ENCODE measurements at regions not wholly inside any gene's neighbourhood (a gene's known extent, or its start where the extent isn't known, plus 50 kb on each side); places are given as distances from the start of the nearest gene placed in this dataset.

- Histone ChIP-seq H3K4me3 (ENCODE audit: low read length) (no peak overlapping the region), H2AFZ (ENCODE audit: low read depth, low read length) (no peak overlapping the region), H3K79me2 (ENCODE audit: low read length) (no peaks in the 10 kb centered on the region), H3K27me3 (ENCODE audit: low read depth, low read length) (no peaks in the 10 kb centered on the region), H3K36me3 (replicated peaks; ENCODE audit: low read depth, low read length) (no peaks in the 10 kb centered on the region), H3K9me3 (ENCODE audit: insufficient read depth, low read length) (no peaks in the 10 kb centered on the region), H3K27ac (ENCODE audit: low read length) (no peak overlapping the region), H3K9ac (ENCODE audit: low read length) (no peak overlapping the region), H3K4me1 (ENCODE audit: low read length) (peaks cover 25% of the 10 kb centered on the region), H3K4me2 (ENCODE audit: low read length) (no peak overlapping the region), H4K20me1 (ENCODE audit: insufficient read depth, low read length) (peaks cover 11% of the 10 kb centered on the region; the same call in 1 of the 2 replicates)
- TF ChIP-seq EZH2phosphoT487 (IDR thresholded peaks at IDR 0.05; ENCODE audit: low read depth) (no peak), CTCF (IDR thresholded peaks at IDR 0.05; ENCODE audit: low read depth, low read length) (no peak)
Measured at GRCh38 chr2:134181219-134181618, 72.7 kb upstream of the MGAT5 start.

DNA sequence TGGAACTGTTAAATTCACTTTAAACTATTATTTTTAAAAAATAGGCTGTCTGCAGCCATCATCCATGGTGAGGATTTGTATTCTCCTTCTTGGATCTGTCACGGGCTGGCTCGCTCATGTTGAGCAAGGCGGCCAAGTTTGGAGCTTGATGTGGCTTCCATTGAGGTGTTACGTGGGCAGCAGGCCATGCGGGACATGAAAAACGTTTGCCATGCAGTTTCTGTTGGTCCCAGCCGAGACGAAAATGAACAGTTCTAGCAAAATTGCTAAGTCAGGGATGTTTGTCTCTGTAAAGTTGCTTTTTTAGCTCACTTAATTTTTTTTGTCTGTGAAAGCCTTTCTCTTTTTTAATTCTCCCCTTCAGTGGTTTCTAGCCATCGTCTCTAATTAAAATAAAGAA is 70.2 kb upstream of the MGAT5 start:
- no peak for TF ChIP-seq EZH2phosphoT487 (IDR thresholded peaks at IDR 0.05; ENCODE audit: low read depth)
- no peak for TF ChIP-seq CTCF (IDR thresholded peaks at IDR 0.05; ENCODE audit: low read depth, low read length)
- no peaks in the 10 kb centered on the region for H3K27me3 ChIP-seq (ENCODE audit: low read depth, low read length)
- H4K20me1 ChIP-seq (ENCODE audit: insufficient read depth, low read length): peaks cover 22% of the 10 kb centered on the region
- H3K79me2 ChIP-seq (ENCODE audit: low read length): no peaks in the 10 kb centered on the region
- H2AFZ ChIP-seq (ENCODE audit: low read depth, low read length): no peak overlapping the region
- no peak overlapping the region for H3K4me2 ChIP-seq (ENCODE audit: low read length)
- no peaks in the 10 kb centered on the region for H3K36me3 ChIP-seq (replicated peaks; ENCODE audit: low read depth, low read length)
- no peak overlapping the region for H3K27ac ChIP-seq (ENCODE audit: low read length)
- H3K4me1 ChIP-seq (ENCODE audit: low read length): peaks cover 17% of the 10 kb centered on the region
- H3K9me3 ChIP-seq (ENCODE audit: insufficient read depth, low read length): no peaks in the 10 kb centered on the region
- no peak overlapping the region for H3K9ac ChIP-seq (ENCODE audit: low read length)
- no peak overlapping the region for H3K4me3 ChIP-seq (ENCODE audit: low read length)

GRCh38 chr2:134185639-134186038 is 68.2 kb upstream of the MGAT5 start:
- Histone ChIP-seq H3K9me3 (ENCODE audit: insufficient read depth, low read length) (no peaks in the 10 kb centered on the region), H3K4me1 (ENCODE audit: low read length) (peaks cover 15% of the 10 kb centered on the region), H3K36me3 (replicated peaks; ENCODE audit: low read depth, low read length) (no peaks in the 10 kb centered on the region), H3K9ac (ENCODE audit: low read length) (no peak overlapping the region), H3K4me3 (ENCODE audit: low read length) (no peak overlapping the region), H3K79me2 (ENCODE audit: low read length) (no peaks in the 10 kb centered on the region), H3K27me3 (ENCODE audit: low read depth, low read length) (no peaks in the 10 kb centered on the region), H4K20me1 (ENCODE audit: insufficient read depth, low read length) (peaks cover 18% of the 10 kb centered on the region), H3K27ac (ENCODE audit: low read length) (no peak overlapping the region), H3K4me2 (ENCODE audit: low read length) (no peak overlapping the region), H2AFZ (ENCODE audit: low read depth, low read length) (no peak overlapping the region)
- TF ChIP-seq EZH2phosphoT487 (IDR thresholded peaks at IDR 0.05; ENCODE audit: low read depth): no peak
- no peak for TF ChIP-seq CTCF (IDR thresholded peaks at IDR 0.05; ENCODE audit: low read depth, low read length)

DNA sequence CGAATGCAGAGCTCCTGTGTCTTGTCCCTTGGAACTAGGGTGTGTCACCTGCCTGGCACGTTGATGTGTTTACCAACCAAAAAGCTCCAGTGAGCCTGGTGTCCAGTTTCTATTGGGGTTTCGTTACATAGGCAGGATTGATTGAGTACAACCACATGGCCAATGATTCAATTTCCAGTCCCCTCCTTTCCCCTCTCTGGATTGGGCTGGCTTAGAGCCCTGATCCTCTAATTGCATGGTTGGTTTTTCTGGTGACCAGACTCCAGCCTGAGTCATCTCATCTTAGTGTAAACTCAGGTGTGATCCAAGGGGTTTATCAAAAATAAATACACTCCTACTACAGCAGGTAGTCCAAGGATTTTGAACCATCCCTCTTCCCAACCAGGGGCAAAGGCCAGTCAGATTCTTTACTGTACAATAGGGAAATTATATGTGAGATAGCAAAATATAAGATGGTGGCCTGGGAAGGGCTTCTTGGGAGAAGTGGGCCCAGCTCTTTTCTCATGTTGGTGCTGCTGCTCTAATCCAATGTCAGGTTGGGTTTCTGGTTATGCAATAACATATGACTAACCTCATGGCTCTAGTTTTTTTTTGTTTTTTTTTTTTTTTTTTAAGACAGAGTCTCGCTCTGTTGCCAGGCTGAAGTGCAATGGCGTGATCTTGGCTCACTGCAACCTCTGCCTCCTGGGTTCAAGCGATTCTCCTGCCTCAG is 64.7 kb upstream of the MGAT5 start:
- Histone ChIP-seq H3K27ac (ENCODE audit: low read length) (no peak overlapping the region), H3K4me2 (ENCODE audit: low read length) (no peak overlapping the region), H3K79me2 (ENCODE audit: low read length) (peaks cover 3% of the 10 kb centered on the region; the same call in 1 of the 2 replicates)

More for the DNA sequence above, 64.7 kb upstream of the MGAT5 start:
- H3K9me3 ChIP-seq (ENCODE audit: insufficient read depth, low read length): no peaks in the 10 kb centered on the region
- no peak overlapping the region for H3K9ac ChIP-seq (ENCODE audit: low read length)
- H3K36me3 ChIP-seq (replicated peaks; ENCODE audit: low read depth, low read length): no peaks in the 10 kb centered on the region
- no peak overlapping the region for H3K4me3 ChIP-seq (ENCODE audit: low read length)
- H4K20me1 ChIP-seq (ENCODE audit: insufficient read depth, low read length): peaks cover 18% of the 10 kb centered on the region
- peaks cover 15% of the 10 kb centered on the region for H3K4me1 ChIP-seq (ENCODE audit: low read length)
- TF ChIP-seq CTCF (IDR thresholded peaks at IDR 0.05; ENCODE audit: low read depth, low read length): no peak
- TF ChIP-seq EZH2phosphoT487 (IDR thresholded peaks at IDR 0.05; ENCODE audit: low read depth): no peak
- no peak overlapping the region for H2AFZ ChIP-seq (ENCODE audit: low read depth, low read length)
- H3K27me3 ChIP-seq (ENCODE audit: low read depth, low read length): no peaks in the 10 kb centered on the region

Measured in OCI-LY3 (cell line).